ENCODE measurements at regions not wholly inside any gene's neighbourhood (a gene's known extent, or its start where the extent isn't known, plus 50 kb on each side); places are given as distances from the start of the nearest gene placed in this dataset.
"Not testable (repeated sequence)": the region's sequence is repeated elsewhere in the genome, so short reads cannot be mapped to it uniquely, and the experiment has no call there.

DNA sequence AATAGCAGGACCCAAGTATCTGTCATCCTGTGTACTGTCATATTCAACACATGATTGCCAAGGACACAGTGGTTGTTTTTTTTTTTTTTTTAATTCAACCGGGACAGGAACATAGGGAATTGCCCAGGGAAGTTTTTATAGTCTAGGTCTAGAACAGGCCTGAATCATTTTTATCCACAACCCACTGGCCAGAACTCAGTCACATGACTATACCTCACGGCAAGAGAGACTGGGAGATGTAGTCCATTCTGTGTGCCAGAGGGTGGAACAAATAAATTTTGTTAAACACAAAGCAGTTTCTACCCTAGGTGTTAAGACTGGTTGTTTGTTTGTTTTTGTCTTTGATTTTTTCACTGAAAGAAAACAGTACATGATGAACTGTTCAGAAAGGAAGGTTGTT, 105.8 kb upstream of the SMARCA2 start:
- peaks cover 10% of the 10 kb centered on the region for H3K9me3 Mint-ChIP-seq (ENCODE audit: low read depth)
- no peak overlapping the region for H3K4me3 Mint-ChIP-seq
- no peak overlapping the region for H3K27ac Mint-ChIP-seq
- H3K4me1 Mint-ChIP-seq (ENCODE audit: low read depth) = no peaks in the 10 kb centered on the region
- H3K27me3 Mint-ChIP-seq = no peaks in the 10 kb centered on the region
- H3K36me3 Mint-ChIP-seq = peaks cover 11% of the 10 kb centered on the region

DNA sequence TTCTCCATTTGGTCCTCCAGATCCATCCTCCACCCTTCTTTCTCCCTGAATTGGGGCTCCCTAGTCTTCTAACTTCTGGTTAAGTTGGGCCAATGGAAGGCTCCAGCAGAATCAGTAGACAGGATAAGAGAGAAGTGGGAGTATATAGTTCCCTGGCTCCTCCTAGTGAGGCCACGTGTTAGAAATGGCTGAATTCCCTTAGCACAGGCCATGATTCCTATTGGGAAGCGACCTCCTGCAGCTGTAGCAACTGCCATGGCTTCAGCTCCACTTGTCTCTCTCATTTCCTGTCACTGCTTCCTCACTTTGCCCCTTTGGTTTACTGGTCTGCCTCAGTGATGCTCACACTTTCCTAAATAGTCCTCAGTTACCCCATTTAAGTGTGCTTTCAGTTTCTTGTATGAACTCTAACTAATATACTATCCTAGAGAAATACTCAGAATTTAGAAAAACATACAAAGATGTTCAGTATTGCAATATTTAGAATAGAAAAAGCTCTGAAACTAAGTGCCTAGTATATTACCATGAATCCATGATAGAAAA, 104.8 kb upstream of the SMARCA2 start:
- Mint-ChIP-seq H3K27me3 (no peaks in the 10 kb centered on the region), H3K4me1 (ENCODE audit: low read depth) (no peaks in the 10 kb centered on the region), H3K4me3 (no peak overlapping the region), H3K27ac (no peak overlapping the region), H3K36me3 (peaks cover 6% of the 10 kb centered on the region), H3K9me3 (ENCODE audit: low read depth) (peaks cover 5% of the 10 kb centered on the region)

DNA sequence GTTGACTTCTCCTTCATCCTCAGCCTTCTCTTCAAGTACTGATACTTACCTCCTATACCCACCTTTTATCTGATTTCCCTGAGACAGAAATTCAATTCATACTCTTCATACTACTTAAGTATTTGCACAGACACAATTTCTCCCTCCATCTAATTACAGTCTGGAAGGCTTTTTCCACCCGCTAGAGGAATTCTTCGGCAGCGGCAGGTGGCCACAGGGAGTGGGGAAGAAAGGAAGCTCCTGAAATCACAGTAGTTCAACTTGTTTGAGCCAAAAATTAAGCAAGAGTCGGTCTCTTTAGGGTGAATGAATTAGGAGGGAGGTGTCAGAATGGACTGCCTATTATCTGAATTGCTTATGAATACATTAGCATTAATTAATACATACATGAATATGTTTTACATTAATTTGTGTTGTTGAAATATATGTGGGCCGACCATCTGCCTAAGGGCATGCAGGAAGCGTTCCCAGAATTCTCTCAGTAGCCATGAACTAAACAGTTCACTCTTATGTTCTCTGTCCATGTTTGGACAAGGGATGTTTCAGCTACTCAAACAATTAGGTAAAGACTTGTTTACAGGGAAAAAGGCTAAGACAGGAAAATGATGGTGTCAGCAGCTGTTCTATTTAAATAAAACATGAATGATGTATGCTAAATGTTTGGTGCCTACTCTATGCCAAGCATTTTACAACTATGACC, 101.4 kb upstream of the SMARCA2 start:
- H3K4me3 Mint-ChIP-seq = no peak overlapping the region
- no peak overlapping the region for H3K27ac Mint-ChIP-seq

DNA sequence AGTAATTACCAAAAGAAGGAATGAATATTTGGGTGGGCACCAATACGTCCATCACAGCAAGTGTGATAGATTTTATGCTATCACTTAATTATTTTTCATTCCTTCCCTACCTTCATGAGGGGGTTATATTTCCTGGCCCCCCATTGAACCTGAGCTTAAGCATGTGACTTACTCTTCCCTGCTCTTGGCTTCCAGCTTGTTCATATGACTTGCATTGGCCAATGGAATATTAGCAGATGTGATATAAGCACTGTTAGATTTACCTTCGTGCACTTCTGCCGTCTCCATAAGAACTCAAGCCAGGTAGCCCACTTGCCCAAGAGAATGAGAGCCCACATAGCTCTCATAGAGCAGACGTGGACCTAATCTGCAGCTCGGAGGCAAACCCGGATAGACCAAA, 99.1 kb upstream of the SMARCA2 start:
- H3K4me3 Mint-ChIP-seq = no peak overlapping the region
- no peak overlapping the region for H3K27ac Mint-ChIP-seq
- peaks cover 5% of the 10 kb centered on the region for H3K9me3 Mint-ChIP-seq (ENCODE audit: low read depth)
- peaks cover 6% of the 10 kb centered on the region for H3K36me3 Mint-ChIP-seq
- peaks cover 18% of the 10 kb centered on the region for H3K27me3 Mint-ChIP-seq
- H3K4me1 Mint-ChIP-seq (ENCODE audit: low read depth) = no peaks in the 10 kb centered on the region

More for the DNA sequence above, 101.4 kb upstream of the SMARCA2 start:
- Mint-ChIP-seq H3K9me3 (ENCODE audit: low read depth) (peaks cover 5% of the 10 kb centered on the region), H3K4me1 (ENCODE audit: low read depth) (no peaks in the 10 kb centered on the region), H3K27me3 (peaks cover 12% of the 10 kb centered on the region), H3K36me3 (peaks cover 6% of the 10 kb centered on the region)

DNA sequence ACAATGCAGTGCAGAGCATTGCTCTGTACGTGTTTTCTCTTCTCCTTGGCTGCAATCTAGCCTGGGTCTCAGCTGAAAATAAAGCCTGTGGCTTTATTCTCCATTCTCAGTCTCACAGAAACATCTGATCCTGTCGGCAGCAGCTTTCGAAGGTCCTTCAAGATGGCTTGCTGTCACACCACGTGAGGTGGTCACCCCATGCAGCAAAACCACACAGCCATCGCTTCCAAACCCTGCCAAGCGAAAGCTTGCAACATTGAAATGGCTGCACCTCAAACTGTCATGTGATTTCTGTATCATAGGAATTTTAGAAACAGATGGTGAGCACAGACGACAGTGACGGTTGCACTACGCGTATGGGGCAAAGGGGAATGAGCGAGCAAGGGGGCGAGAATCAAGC, 98.5 kb upstream of the SMARCA2 start:
- Mint-ChIP-seq H3K9me3 (ENCODE audit: low read depth) (peaks cover 4% of the 10 kb centered on the region), H3K36me3 (peaks cover 4% of the 10 kb centered on the region), H3K27me3 (peaks cover 18% of the 10 kb centered on the region), H3K27ac (no peak overlapping the region), H3K4me1 (ENCODE audit: low read depth) (no peaks in the 10 kb centered on the region), H3K4me3 (no peak overlapping the region)

DNA sequence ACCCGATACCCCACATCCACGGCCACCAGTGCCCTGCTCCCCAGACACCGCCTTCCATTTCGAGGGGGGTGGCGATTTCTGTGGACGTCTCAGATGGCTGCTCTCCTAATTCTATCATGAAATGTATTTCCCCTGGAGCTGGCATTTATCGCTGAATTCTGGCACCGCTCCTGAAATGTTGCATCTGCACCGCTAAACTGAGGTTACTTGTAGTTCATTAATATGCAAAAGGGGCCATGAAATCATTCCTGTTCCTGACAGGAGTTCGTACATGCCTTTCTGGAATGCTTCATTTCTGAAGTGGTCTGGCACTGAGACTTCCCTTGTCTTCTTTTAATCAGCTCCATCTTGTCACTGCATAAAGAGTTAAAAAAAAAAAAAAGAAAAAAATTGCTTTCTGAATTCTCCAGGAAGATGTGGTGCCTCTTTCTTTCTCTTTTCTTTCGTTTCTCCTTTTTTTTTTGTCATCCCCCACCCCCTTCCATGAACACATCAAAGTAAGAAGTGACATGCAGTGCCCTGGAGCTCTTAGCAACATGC, 97.7 kb upstream of the SMARCA2 start:
- Mint-ChIP-seq H3K27ac (no peak overlapping the region), H3K4me3 (no peak overlapping the region), H3K27me3 (peaks cover 18% of the 10 kb centered on the region), H3K9me3 (ENCODE audit: low read depth) (no peaks in the 10 kb centered on the region), H3K36me3 (no peaks in the 10 kb centered on the region), H3K4me1 (ENCODE audit: low read depth) (no peaks in the 10 kb centered on the region)

DNA sequence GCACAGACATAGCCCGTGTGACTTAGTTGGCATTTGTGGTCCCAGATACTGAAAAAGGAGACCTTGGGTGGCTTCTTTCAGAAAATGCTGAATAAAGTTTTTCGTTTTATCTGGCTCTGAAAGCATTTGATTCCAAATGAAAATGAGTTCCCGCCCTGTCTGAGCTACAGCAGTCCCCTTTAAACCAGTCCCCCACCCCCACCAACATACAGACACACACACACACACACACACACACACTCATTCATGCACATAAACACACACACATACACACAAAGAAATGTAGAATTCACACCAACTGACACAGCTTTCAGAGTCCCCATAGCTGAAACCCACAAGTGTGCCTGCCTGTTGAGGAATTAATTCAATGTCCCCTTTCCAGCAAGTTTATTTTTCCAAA, 97.0 kb upstream of the SMARCA2 start:
- Mint-ChIP-seq H3K36me3 (no peaks in the 10 kb centered on the region), H3K27me3 (peaks cover 18% of the 10 kb centered on the region), H3K27ac (no peak overlapping the region), H3K9me3 (ENCODE audit: low read depth) (no peaks in the 10 kb centered on the region), H3K4me1 (ENCODE audit: low read depth) (no peaks in the 10 kb centered on the region), H3K4me3 (no peak overlapping the region)

DNA sequence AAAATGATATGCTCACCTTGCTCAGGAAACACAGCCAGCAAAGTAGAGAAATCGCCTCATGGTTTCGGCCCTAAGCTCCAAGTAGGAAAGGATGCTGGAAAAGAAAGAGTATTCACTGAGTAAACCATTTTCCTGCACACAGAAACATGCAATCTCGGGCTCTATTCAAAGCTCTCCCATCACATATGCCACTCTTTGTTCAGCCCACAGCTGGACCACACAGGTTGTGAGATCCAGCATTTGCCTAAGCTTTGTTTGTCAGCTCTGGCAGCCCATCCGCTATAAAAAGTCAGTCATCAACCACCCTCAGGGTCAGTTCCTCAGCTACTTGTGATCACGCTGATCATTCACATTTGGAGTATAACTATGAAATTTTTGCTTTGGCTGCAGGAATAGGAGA, 96.5 kb upstream of the SMARCA2 start:
- H3K36me3 Mint-ChIP-seq = no peaks in the 10 kb centered on the region
- H3K4me3 Mint-ChIP-seq = no peak overlapping the region
- H3K4me1 Mint-ChIP-seq (ENCODE audit: low read depth) = no peaks in the 10 kb centered on the region
- H3K27me3 Mint-ChIP-seq = peaks cover 18% of the 10 kb centered on the region
- no peak overlapping the region for H3K27ac Mint-ChIP-seq
- H3K9me3 Mint-ChIP-seq (ENCODE audit: low read depth) = no peaks in the 10 kb centered on the region

DNA sequence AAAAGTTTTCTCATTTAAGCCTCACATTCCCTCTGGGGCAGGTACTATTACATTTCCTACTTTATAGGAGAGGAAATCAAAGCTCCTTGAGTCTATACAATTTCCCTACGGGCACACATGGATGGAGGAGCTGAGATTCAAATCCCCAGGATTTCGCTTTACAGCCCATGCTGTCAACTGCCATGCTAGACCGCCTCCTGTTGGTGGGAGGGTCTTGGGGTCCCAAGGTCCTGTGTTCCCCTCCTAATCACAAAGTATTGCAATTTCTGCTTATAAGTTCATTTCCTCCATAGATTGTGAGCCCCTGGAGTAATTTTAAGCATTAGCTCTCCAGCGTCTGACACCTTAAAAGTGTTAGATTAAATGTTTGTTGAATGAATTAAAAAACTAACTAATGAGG, 95.9 kb upstream of the SMARCA2 start:
- H3K27me3 Mint-ChIP-seq = peaks cover 18% of the 10 kb centered on the region
- H3K4me3 Mint-ChIP-seq = no peak overlapping the region
- H3K36me3 Mint-ChIP-seq = no peaks in the 10 kb centered on the region
- H3K9me3 Mint-ChIP-seq (ENCODE audit: low read depth) = no peaks in the 10 kb centered on the region
- H3K27ac Mint-ChIP-seq = no peak overlapping the region
- H3K4me1 Mint-ChIP-seq (ENCODE audit: low read depth) = no peaks in the 10 kb centered on the region

DNA sequence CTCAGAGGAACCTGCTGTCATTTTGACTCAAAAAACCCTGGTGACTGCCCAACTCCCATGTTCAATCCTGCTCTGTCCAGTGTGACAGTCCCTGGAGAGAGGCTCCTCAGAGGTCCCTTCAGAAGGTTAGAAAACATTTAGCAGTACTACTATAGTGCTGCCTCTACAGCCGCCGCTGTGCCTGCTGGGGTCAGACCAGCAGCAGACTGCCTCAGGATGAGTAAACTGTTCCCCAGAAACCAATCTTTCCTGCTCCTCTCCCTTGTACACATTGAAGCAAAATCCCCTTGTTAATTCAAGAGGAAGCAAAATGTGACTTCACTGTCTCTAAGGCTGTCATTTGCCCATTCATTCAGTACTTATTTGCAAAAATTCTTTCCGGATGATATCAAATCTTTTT, 94.8 kb upstream of the SMARCA2 start:
- Mint-ChIP-seq H3K27ac (no peak overlapping the region), H3K27me3 (peaks cover 18% of the 10 kb centered on the region), H3K4me1 (ENCODE audit: low read depth) (no peaks in the 10 kb centered on the region), H3K4me3 (no peak overlapping the region), H3K36me3 (no peaks in the 10 kb centered on the region), H3K9me3 (ENCODE audit: low read depth) (no peaks in the 10 kb centered on the region)

DNA sequence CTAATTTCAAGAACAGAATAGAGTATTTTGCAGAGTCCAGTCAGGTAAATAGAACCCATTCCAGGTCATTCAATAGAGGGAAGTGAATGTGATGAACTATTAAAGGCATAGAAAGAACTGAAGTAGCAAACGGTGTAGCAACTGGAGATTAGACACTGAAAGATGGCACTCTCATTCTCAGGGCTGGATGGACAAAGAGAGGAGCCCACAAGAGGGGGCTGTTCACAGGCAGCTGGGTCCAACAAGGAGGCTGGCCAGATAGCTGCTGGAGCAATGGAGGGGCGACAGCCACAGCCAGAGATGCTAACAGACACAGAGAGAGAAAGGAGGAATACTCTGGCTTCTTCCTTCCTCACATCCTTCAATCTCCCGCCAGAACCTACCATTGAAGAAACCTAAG, 93.1 kb upstream of the SMARCA2 start:
- H3K27ac Mint-ChIP-seq = no peak overlapping the region
- no peaks in the 10 kb centered on the region for H3K4me1 Mint-ChIP-seq (ENCODE audit: low read depth)
- H3K27me3 Mint-ChIP-seq = peaks cover 12% of the 10 kb centered on the region
- H3K36me3 Mint-ChIP-seq = no peaks in the 10 kb centered on the region
- H3K9me3 Mint-ChIP-seq (ENCODE audit: low read depth) = no peaks in the 10 kb centered on the region
- no peak overlapping the region for H3K4me3 Mint-ChIP-seq

DNA sequence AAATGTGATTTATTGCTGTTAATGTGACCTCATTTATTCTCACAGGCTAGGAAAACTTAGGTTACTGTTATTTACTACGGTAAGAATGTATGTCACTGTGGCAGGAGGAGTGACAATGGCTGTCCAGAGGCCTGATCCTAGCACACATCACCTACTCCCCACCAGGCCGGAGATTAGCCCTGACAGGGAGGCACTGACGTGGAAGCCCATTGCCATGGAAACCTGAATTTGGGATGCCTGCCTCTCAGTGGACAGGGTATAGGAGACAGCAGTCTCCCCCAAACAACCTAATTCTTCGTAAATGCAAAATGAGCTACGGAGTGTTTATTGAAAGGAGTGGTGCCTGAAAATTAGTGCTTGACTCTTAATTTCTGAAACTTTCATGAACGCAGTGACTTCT, 87.6 kb upstream of the SMARCA2 start:
- Mint-ChIP-seq H3K36me3 (no peaks in the 10 kb centered on the region), H3K27me3 (no peaks in the 10 kb centered on the region), H3K4me3 (no peak overlapping the region), H3K9me3 (ENCODE audit: low read depth) (no peaks in the 10 kb centered on the region), H3K27ac (no peak overlapping the region), H3K4me1 (ENCODE audit: low read depth) (peaks cover 9% of the 10 kb centered on the region)

DNA sequence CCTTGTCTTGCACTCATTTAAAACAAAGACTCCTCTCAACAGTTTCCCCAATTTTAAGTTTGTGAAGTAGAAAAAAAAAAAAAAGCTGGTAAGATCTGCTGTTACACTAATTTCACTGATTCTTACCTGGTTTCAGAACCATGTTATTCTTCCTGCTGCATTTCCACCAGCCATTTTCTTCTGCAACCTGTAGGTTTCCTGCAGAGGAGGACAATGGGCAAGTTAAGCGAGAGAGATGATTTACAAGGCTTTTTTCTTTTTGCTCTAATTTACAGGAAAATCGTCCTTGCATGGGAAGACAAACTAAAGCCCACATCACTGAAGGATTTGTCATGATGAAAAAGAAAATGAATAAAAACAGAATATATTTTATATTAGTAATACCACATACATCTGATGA, 86.0 kb upstream of the SMARCA2 start:
- Mint-ChIP-seq H3K36me3 (no peaks in the 10 kb centered on the region), H3K9me3 (ENCODE audit: low read depth) (no peaks in the 10 kb centered on the region), H3K27me3 (no peaks in the 10 kb centered on the region), H3K4me3 (no peak overlapping the region), H3K27ac (no peak overlapping the region), H3K4me1 (ENCODE audit: low read depth) (peaks cover 9% of the 10 kb centered on the region)

DNA sequence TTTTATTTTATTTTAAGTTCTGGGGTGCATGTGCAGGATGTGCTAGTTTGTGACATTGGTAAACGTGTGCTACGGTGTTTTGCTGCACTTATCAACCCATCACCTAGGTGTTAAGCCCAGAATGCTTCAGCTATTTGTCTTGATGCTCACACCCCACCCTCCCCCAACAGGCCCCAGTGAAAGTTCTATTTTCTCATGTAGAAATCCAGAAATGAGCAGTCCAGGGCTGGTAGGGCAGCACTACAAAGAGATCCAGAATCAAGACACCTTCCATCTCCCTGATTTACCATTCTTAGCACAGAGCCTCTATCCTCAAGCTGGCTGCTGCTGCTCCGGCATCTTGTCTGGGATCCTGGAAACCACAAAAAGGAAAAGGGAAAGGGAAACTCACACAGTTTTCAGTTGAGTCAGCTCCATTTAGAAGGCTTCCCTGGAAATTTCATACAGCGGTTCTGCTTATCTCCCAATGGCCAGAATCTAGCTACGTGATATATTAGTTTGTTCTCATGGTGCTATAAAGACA, 85.4 kb upstream of the SMARCA2 start:
- Mint-ChIP-seq H3K27me3 (no peaks in the 10 kb centered on the region), H3K4me3 (no peak overlapping the region), H3K27ac (no peak overlapping the region), H3K4me1 (ENCODE audit: low read depth) (peaks cover 9% of the 10 kb centered on the region), H3K9me3 (ENCODE audit: low read depth) (no peaks in the 10 kb centered on the region), H3K36me3 (no peaks in the 10 kb centered on the region)

DNA sequence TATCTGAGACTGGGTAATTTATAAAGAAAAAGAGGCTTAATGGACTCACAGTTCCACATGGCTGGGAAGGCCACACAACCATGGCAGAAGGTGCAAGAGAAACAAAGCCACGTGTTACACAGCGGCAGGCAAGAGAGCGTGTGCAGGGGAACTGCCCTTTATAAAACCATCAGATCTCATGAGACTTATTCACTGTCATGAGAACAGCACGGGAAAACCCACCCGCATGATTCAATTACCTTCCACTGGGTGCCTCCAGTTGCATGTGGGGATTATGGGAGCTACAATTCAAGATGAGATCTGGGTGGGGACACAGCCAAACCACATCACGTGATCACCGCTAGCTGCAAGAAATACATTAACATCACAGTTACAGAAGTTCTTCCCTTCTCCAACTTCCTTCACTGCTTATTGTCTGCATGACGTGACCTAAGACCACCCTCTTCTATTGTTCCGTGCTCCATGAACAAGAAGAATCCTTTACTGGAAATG, 84.9 kb upstream of the SMARCA2 start:
- not testable (repeated sequence) for H3K27ac Mint-ChIP-seq; H3K27me3 Mint-ChIP-seq; H3K4me1 Mint-ChIP-seq (ENCODE audit: low read depth); H3K36me3 Mint-ChIP-seq; H3K9me3 Mint-ChIP-seq (ENCODE audit: low read depth); H3K4me3 Mint-ChIP-seq

DNA sequence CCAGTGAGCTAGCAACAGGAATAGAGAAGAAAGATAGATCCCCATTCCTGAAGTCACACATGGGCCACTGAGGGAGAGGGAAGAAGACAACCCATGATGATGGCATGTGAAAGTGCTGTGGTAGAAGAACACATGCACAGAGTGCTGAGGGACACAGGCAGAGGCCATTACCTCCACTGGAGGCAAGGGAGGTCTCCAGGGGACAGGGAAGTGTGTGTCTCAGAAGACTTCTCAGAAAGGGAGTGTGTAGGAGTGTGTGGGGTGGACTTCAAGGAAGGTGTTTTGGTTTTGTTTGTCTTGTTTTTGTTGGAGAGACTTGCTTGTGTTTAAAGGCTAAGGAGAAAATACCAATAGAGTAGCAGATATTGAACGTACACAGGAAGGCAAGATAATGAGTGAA, 77.0 kb upstream of the SMARCA2 start:
- Mint-ChIP-seq H3K27ac (no peak overlapping the region), H3K4me3 (no peak overlapping the region), H3K4me1 (ENCODE audit: low read depth) (peaks cover 3% of the 10 kb centered on the region), H3K36me3 (no peaks in the 10 kb centered on the region), H3K9me3 (ENCODE audit: low read depth) (no peaks in the 10 kb centered on the region), H3K27me3 (peaks cover 5% of the 10 kb centered on the region)
